ENCODE measurements at regions not wholly inside any gene's neighbourhood (a gene's known extent, or its start where the extent isn't known, plus 50 kb on each side); places are given as distances from the start of the nearest gene placed in this dataset.

GRCh38 chr9:135412315-135413085 lies 67.1 kb upstream of the PPP1R26 start:
- DNase-seq, result peak; percentile 52

- DNase-seq, result no peak
Observed at GRCh38 chr9:135413086-135413375, 66.6 kb upstream of the PPP1R26 start.

- DNase-seq, result no peak
Observed at GRCh38 chr9:135413461-135413860, 66.1 kb upstream of the PPP1R26 start.

- no peak for DNase-seq
Observed at GRCh38 chr9:135414293-135414692, 65.3 kb upstream of the PPP1R26 start.

- DNase-seq, result no peak
Observed at GRCh38 chr9:135415586-135415985, 64.0 kb upstream of the PPP1R26 start.

GRCh38 chr9:135416664-135417290 lies 62.8 kb upstream of the PPP1R26 start:
- no peak for DNase-seq

- DNase-seq, result no peak
Observed at GRCh38 chr9:135418161-135418560, 61.4 kb upstream of the PPP1R26 start.

- DNase-seq, result no peak
Observed at GRCh38 chr9:135419106-135419505, 60.5 kb upstream of the PPP1R26 start.

GRCh38 chr9:135422341-135422944 lies 57.1 kb upstream of the PPP1R26 start:
- no peak for DNase-seq

- DNase-seq, result no peak
Observed at GRCh38 chr9:135423725-135424124, 55.9 kb upstream of the PPP1R26 start.
